ENCODE measurements at regions not wholly inside any gene's neighbourhood (a gene's known extent, or its start where the extent isn't known, plus 50 kb on each side); places are given as distances from the start of the nearest gene placed in this dataset.

- no peaks in the 10 kb centered on the region for H3K9me2 ChIP-seq (ENCODE audit: insufficient read depth)
- no peaks in the 10 kb centered on the region for H3K27me3 Mint-ChIP-seq (ENCODE audit: insufficient read depth, low read depth, poor library complexity)
- no peaks in the 10 kb centered on the region for H3F3A ChIP-seq (replicated peaks; ENCODE audit: low read depth)
- H3K36me3 Mint-ChIP-seq (ENCODE audit: low read depth) = peaks cover 3% of the 10 kb centered on the region; the same call in 1 of the 3 replicates
- H3K36me3 ChIP-seq (ENCODE audit: insufficient read depth) = no peaks in the 10 kb centered on the region
- H3K27ac Mint-ChIP-seq = no peak overlapping the region
- TF ChIP-seq, protein P1, sequence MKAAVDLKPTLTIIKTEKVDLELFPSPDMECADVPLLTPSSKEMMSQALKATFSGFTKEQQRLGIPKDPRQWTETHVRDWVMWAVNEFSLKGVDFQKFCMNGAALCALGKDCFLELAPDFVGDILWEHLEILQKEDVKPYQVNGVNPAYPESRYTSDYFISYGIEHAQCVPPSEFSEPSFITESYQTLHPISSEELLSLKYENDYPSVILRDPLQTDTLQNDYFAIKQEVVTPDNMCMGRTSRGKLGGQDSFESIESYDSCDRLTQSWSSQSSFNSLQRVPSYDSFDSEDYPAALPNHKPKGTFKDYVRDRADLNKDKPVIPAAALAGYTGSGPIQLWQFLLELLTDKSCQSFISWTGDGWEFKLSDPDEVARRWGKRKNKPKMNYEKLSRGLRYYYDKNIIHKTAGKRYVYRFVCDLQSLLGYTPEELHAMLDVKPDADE (IDR thresholded peaks at IDR 0.05) = no peak
- TF ChIP-seq, protein P2, sequence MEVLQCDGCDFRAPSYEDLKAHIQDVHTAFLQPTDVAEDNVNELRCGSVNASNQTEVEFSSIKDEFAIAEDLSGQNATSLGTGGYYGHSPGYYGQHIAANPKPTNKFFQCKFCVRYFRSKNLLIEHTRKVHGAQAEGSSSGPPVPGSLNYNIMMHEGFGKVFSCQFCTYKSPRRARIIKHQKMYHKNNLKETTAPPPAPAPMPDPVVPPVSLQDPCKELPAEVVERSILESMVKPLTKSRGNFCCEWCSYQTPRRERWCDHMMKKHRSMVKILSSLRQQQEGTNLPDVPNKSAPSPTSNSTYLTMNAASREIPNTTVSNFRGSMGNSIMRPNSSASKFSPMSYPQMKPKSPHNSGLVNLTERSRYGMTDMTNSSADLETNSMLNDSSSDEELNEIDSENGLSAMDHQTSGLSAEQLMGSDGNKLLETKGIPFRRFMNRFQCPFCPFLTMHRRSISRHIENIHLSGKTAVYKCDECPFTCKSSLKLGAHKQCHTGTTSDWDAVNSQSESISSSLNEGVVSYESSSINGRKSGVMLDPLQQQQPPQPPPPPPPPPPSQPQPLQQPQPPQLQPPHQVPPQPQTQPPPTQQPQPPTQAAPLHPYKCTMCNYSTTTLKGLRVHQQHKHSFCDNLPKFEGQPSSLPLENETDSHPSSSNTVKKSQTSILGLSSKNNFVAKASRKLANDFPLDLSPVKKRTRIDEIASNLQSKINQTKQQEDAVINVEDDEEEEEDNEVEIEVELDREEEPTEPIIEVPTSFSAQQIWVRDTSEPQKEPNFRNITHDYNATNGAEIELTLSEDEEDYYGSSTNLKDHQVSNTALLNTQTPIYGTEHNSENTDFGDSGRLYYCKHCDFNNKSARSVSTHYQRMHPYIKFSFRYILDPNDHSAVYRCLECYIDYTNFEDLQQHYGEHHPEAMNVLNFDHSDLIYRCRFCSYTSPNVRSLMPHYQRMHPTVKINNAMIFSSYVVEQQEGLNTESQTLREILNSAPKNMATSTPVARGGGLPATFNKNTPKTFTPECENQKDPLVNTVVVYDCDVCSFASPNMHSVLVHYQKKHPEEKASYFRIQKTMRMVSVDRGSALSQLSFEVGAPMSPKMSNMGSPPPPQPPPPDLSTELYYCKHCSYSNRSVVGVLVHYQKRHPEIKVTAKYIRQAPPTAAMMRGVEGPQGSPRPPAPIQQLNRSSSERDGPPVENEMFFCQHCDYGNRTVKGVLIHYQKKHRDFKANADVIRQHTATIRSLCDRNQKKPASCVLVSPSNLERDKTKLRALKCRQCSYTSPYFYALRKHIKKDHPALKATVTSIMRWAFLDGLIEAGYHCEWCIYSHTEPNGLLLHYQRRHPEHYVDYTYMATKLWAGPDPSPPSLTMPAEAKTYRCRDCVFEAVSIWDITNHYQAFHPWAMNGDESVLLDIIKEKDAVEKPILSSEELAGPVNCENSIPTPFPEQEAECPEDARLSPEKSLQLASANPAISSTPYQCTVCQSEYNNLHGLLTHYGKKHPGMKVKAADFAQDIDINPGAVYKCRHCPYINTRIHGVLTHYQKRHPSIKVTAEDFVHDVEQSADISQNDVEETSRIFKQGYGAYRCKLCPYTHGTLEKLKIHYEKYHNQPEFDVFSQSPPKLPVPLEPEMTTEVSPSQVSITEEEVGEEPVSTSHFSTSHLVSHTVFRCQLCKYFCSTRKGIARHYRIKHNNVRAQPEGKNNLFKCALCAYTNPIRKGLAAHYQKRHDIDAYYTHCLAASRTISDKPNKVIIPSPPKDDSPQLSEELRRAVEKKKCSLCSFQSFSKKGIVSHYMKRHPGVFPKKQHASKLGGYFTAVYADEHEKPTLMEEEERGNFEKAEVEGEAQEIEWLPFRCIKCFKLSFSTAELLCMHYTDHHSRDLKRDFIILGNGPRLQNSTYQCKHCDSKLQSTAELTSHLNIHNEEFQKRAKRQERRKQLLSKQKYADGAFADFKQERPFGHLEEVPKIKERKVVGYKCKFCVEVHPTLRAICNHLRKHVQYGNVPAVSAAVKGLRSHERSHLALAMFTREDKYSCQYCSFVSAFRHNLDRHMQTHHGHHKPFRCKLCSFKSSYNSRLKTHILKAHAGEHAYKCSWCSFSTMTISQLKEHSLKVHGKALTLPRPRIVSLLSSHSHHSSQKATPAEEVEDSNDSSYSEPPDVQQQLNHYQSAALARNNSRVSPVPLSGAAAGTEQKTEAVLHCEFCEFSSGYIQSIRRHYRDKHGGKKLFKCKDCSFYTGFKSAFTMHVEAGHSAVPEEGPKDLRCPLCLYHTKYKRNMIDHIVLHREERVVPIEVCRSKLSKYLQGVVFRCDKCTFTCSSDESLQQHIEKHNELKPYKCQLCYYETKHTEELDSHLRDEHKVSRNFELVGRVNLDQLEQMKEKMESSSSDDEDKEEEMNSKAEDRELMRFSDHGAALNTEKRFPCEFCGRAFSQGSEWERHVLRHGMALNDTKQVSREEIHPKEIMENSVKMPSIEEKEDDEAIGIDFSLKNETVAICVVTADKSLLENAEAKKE (CRISPR knock-in tag; IDR thresholded peaks at IDR 0.05) = no peak
- TF ChIP-seq CREB1 (CRISPR knock-in tag; IDR thresholded peaks at IDR 0.05; ENCODE audit: low read depth) (no peak), ZNF114 (CRISPR knock-in tag; IDR thresholded peaks at IDR 0.05) (no peak), EZH2phosphoT487 (IDR thresholded peaks at IDR 0.05; ENCODE audit: unreplicated experiment) (no peak), EZH2 (IDR thresholded peaks at IDR 0.05; ENCODE audit: low read depth, unreplicated experiment) (no peak), REST (IDR thresholded peaks at IDR 0.05; ENCODE audit: unreplicated experiment) (no peak)
- H2AFZ ChIP-seq = no peak overlapping the region
- H3K4me3 Mint-ChIP-seq = no peak overlapping the region
- no peak overlapping the region for H3K4me3 ChIP-seq
- no peaks in the 10 kb centered on the region for H3K79me2 ChIP-seq (replicated peaks; ENCODE audit: insufficient read depth)
- DNase-seq (ENCODE audit: low spot score) (no peak), ATAC-seq (no peak)
- no peak overlapping the region for H3K27ac ChIP-seq (ENCODE audit: low read depth)
- no peaks in the 10 kb centered on the region for H3K27me3 ChIP-seq (ENCODE audit: insufficient read depth)
- H3K4me1 ChIP-seq (ENCODE audit: insufficient read depth) = no peaks in the 10 kb centered on the region
- no peaks in the 10 kb centered on the region; the same call in 2 of the 3 replicates for H3K9me3 Mint-ChIP-seq
- no peaks in the 10 kb centered on the region for H3K4me1 Mint-ChIP-seq
- no peak overlapping the region for H3K4me2 ChIP-seq
- no peaks in the 10 kb centered on the region for H4K20me1 ChIP-seq (replicated peaks; ENCODE audit: insufficient read depth)
Observed at GRCh38 chrX:139058831-139059495, 347.4 kb upstream of the FGF13 start.
